Neural cell (in vitro differentiated cells): ENCODE measurements at regions not wholly inside any gene's neighbourhood (a gene's known extent, or its start where the extent isn't known, plus 50 kb on each side); places are given as distances from the start of the nearest gene placed in this dataset.

Experiments used
- EP300 ChIP-seq: fragments of 450-650 bp; conservative IDR thresholded peaks from 2 replicates; pipeline ENCODE4 v1.6.1; 2014; ENCODE audit warnings: antibody characterized with exemption, mild to moderate bottlenecking, moderate library complexity; ENCODE audit not compliant: poor library complexity, severe bottlenecking
- EZH2 ChIP-seq: fragments of 200-600, 300-800 bp; shearing (Covaris generic), sonication (generic); IDR thresholded peaks from 2 replicates; pipeline ENCODE4 v1.6.1; 2014; ENCODE audit warnings: antibody characterized with exemption, low read length, borderline replicate concordance, mild to moderate bottlenecking; ENCODE audit not compliant: insufficient read depth, poor library complexity, severe bottlenecking
- POLR2AphosphoS5 ChIP-seq: IDR thresholded peaks from 2 replicates; pipeline ENCODE4 v1.6.1; 2012
- TAF1 ChIP-seq: IDR thresholded peaks from 2 replicates; pipeline ENCODE4 v1.6.1; 2012; ENCODE audit warnings: low read depth
- TF ChIP-seq, protein P1 (sequence below): fragments of 450-650 bp; IDR thresholded peaks from 2 replicates; pipeline ENCODE4 v1.5.1; 2014; ENCODE audit warnings: antibody characterized with exemption, mild to moderate bottlenecking, moderate library complexity; ENCODE audit not compliant: poor library complexity, severe bottlenecking
- TF ChIP-seq, protein P2 (sequence below): IDR thresholded peaks from 2 replicates; pipeline ENCODE4 v1.6.1; 2012; ENCODE audit warnings: borderline replicate concordance

DNA sequence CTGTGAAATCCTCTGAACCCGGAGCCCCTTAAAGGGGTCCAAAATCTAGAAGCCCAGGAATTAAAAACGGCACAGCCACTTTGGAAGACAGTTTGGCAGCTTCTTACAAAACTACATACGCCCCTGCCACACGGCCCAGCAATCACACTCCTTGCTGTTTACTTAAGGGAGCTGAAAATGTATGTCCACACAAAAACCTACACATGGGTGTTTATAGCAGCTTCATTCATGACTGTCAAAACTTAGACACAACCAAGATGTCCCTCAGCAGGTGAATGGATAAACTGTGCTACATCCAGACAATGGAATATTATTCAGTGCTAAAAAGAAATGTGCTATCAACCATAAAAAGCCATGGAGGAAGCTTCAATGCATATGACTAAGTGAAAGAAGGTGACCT lies 162.5 kb downstream of the NUP210 start:
- TF ChIP-seq, protein P1, sequence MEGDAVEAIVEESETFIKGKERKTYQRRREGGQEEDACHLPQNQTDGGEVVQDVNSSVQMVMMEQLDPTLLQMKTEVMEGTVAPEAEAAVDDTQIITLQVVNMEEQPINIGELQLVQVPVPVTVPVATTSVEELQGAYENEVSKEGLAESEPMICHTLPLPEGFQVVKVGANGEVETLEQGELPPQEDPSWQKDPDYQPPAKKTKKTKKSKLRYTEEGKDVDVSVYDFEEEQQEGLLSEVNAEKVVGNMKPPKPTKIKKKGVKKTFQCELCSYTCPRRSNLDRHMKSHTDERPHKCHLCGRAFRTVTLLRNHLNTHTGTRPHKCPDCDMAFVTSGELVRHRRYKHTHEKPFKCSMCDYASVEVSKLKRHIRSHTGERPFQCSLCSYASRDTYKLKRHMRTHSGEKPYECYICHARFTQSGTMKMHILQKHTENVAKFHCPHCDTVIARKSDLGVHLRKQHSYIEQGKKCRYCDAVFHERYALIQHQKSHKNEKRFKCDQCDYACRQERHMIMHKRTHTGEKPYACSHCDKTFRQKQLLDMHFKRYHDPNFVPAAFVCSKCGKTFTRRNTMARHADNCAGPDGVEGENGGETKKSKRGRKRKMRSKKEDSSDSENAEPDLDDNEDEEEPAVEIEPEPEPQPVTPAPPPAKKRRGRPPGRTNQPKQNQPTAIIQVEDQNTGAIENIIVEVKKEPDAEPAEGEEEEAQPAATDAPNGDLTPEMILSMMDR: no peak
- TF ChIP-seq, protein P2, sequence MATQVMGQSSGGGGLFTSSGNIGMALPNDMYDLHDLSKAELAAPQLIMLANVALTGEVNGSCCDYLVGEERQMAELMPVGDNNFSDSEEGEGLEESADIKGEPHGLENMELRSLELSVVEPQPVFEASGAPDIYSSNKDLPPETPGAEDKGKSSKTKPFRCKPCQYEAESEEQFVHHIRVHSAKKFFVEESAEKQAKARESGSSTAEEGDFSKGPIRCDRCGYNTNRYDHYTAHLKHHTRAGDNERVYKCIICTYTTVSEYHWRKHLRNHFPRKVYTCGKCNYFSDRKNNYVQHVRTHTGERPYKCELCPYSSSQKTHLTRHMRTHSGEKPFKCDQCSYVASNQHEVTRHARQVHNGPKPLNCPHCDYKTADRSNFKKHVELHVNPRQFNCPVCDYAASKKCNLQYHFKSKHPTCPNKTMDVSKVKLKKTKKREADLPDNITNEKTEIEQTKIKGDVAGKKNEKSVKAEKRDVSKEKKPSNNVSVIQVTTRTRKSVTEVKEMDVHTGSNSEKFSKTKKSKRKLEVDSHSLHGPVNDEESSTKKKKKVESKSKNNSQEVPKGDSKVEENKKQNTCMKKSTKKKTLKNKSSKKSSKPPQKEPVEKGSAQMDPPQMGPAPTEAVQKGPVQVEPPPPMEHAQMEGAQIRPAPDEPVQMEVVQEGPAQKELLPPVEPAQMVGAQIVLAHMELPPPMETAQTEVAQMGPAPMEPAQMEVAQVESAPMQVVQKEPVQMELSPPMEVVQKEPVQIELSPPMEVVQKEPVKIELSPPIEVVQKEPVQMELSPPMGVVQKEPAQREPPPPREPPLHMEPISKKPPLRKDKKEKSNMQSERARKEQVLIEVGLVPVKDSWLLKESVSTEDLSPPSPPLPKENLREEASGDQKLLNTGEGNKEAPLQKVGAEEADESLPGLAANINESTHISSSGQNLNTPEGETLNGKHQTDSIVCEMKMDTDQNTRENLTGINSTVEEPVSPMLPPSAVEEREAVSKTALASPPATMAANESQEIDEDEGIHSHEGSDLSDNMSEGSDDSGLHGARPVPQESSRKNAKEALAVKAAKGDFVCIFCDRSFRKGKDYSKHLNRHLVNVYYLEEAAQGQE: no peak
- TF ChIP-seq EZH2 (no peak), POLR2AphosphoS5 (no peak), TAF1 (no peak), EP300 (no peak)
